ENCODE measurements at regions not wholly inside any gene's neighbourhood (a gene's known extent, or its start where the extent isn't known, plus 50 kb on each side); places are given as distances from the start of the nearest gene placed in this dataset.

- intact Hi-C loops (cut with DNase I): no loop called here
- no peak overlapping the region for H3K4me3 ChIP-seq (ENCODE audit: low read length in 3 of 3)
- no peaks in the 10 kb centered on the region for H3K36me3 ChIP-seq (ENCODE audit: control insufficient read depth in 2 of 3, insufficient read depth in 3 of 3, low read length in 3 of 3)
- FAIRE-seq: no peak
- H3K9ac ChIP-seq (ENCODE audit: low read length in 3 of 3): no peak overlapping the region
- no peaks in the 10 kb centered on the region for H3K4me1 ChIP-seq (ENCODE audit: control insufficient read depth in 2 of 3, insufficient read depth in 2 of 3, low read depth in 1 of 3, low read length in 3 of 3)
- no peaks in the 10 kb centered on the region for H3K27me3 ChIP-seq (ENCODE audit: control insufficient read depth, insufficient read depth, low read length)
- DNase-seq: no peak
- H3K9me3 ChIP-seq (ENCODE audit: control insufficient read depth in 2 of 3, insufficient read depth in 1 of 3, low read length in 3 of 3): no peaks in the 10 kb centered on the region
- no peak overlapping the region for H3K27ac ChIP-seq (ENCODE audit: low read depth in 2 of 2, low read length in 2 of 2)
- TF ChIP-seq, protein P1, sequence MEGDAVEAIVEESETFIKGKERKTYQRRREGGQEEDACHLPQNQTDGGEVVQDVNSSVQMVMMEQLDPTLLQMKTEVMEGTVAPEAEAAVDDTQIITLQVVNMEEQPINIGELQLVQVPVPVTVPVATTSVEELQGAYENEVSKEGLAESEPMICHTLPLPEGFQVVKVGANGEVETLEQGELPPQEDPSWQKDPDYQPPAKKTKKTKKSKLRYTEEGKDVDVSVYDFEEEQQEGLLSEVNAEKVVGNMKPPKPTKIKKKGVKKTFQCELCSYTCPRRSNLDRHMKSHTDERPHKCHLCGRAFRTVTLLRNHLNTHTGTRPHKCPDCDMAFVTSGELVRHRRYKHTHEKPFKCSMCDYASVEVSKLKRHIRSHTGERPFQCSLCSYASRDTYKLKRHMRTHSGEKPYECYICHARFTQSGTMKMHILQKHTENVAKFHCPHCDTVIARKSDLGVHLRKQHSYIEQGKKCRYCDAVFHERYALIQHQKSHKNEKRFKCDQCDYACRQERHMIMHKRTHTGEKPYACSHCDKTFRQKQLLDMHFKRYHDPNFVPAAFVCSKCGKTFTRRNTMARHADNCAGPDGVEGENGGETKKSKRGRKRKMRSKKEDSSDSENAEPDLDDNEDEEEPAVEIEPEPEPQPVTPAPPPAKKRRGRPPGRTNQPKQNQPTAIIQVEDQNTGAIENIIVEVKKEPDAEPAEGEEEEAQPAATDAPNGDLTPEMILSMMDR (IDR thresholded peaks at IDR 0.05; ENCODE audit: borderline replicate concordance, extremely low read depth, insufficient read depth): no peak
Measured at GRCh38 chr2:116319001-116319400, 1495.5 kb upstream of the DDX18 start.

GRCh38 chr2:116319935-116320334 is 1494.6 kb upstream of the DDX18 start:
- Histone ChIP-seq H3K4me1 (ENCODE audit: control insufficient read depth in 2 of 3, insufficient read depth in 2 of 3, low read depth in 1 of 3, low read length in 3 of 3) (no peaks in the 10 kb centered on the region), H3K4me3 (ENCODE audit: low read length in 3 of 3) (no peak overlapping the region), H3K27me3 (ENCODE audit: control insufficient read depth, insufficient read depth, low read length) (no peaks in the 10 kb centered on the region), H3K27ac (ENCODE audit: low read depth in 2 of 2, low read length in 2 of 2) (no peak overlapping the region), H3K9ac (ENCODE audit: low read length in 3 of 3) (no peak overlapping the region), H3K36me3 (ENCODE audit: control insufficient read depth in 2 of 3, insufficient read depth in 3 of 3, low read length in 3 of 3) (no peaks in the 10 kb centered on the region), H3K9me3 (ENCODE audit: control insufficient read depth in 2 of 3, insufficient read depth in 1 of 3, low read length in 3 of 3) (no peaks in the 10 kb centered on the region)
- DNase-seq: no peak
- intact Hi-C loops (cut with DNase I): no loop called here
- TF ChIP-seq, protein P1 (IDR thresholded peaks at IDR 0.05; ENCODE audit: borderline replicate concordance, extremely low read depth, insufficient read depth): no peak
- no peak for FAIRE-seq

- Histone ChIP-seq H3K4me1 (ENCODE audit: control insufficient read depth in 2 of 3, insufficient read depth in 2 of 3, low read depth in 1 of 3, low read length in 3 of 3) (no peaks in the 10 kb centered on the region), H3K27me3 (ENCODE audit: control insufficient read depth, insufficient read depth, low read length) (no peaks in the 10 kb centered on the region), H3K9me3 (ENCODE audit: control insufficient read depth in 2 of 3, insufficient read depth in 1 of 3, low read length in 3 of 3) (no peaks in the 10 kb centered on the region), H3K9ac (ENCODE audit: low read length in 3 of 3) (no peak overlapping the region), H3K4me3 (ENCODE audit: low read length in 3 of 3) (no peak overlapping the region), H3K27ac (ENCODE audit: low read depth in 2 of 2, low read length in 2 of 2) (no peak overlapping the region), H3K36me3 (ENCODE audit: control insufficient read depth in 2 of 3, insufficient read depth in 3 of 3, low read length in 3 of 3) (no peaks in the 10 kb centered on the region)
- TF ChIP-seq, protein P1 (IDR thresholded peaks at IDR 0.05; ENCODE audit: borderline replicate concordance, extremely low read depth, insufficient read depth): no peak
- no peak for FAIRE-seq
- intact Hi-C loops (cut with DNase I): no loop called here
- DNase-seq: no peak
Measured at GRCh38 chr2:116329280-116329679, 1485.2 kb upstream of the DDX18 start.

- Histone ChIP-seq H3K4me3 (ENCODE audit: low read length in 3 of 3) (no peak overlapping the region), H3K27ac (ENCODE audit: low read depth in 2 of 2, low read length in 2 of 2) (no peak overlapping the region), H3K36me3 (ENCODE audit: control insufficient read depth in 2 of 3, insufficient read depth in 3 of 3, low read length in 3 of 3) (no peaks in the 10 kb centered on the region), H3K27me3 (ENCODE audit: control insufficient read depth, insufficient read depth, low read length) (no peaks in the 10 kb centered on the region), H3K4me1 (ENCODE audit: control insufficient read depth in 2 of 3, insufficient read depth in 2 of 3, low read depth in 1 of 3, low read length in 3 of 3) (no peaks in the 10 kb centered on the region), H3K9me3 (ENCODE audit: control insufficient read depth in 2 of 3, insufficient read depth in 1 of 3, low read length in 3 of 3) (no peaks in the 10 kb centered on the region), H3K9ac (ENCODE audit: low read length in 3 of 3) (no peak overlapping the region)
- intact Hi-C loops (cut with DNase I): no loop called here
- DNase-seq (no peak), FAIRE-seq (no peak)
- TF ChIP-seq, protein P1 (IDR thresholded peaks at IDR 0.05; ENCODE audit: borderline replicate concordance, extremely low read depth, insufficient read depth): no peak
Measured at GRCh38 chr2:116340690-116341089, 1473.8 kb upstream of the DDX18 start.

All from kidney (tissue), 13 donors.